OCI-LY7 (cell line): ENCODE measurements at regions not wholly inside any gene's neighbourhood (a gene's known extent, or its start where the extent isn't known, plus 50 kb on each side); places are given as distances from the start of the nearest gene placed in this dataset.

ENCODE experiments used
- BruUV-seq: library from RNA; stranded (reverse); fragments of 400-500 nt; replicated peaks from 2 replicates; lab custom pipeline; 2021; lab: Mats Ljungman, UMichigan
- CTCF ChIA-PET: fragments of 300-600 bp; sonication (Branson Sonifier 250); formaldehyde crosslinking; loops from one replicate; lab custom pipeline; 2022; ENCODE audit warnings: antibody characterized with exemption; ENCODE audit not compliant: unreplicated experiment; lab: Charles Lee
- POLR2A ChIA-PET: fragments of 300-600 bp; sonication (Branson Sonifier 250); formaldehyde crosslinking; loops from one replicate; lab custom pipeline; 2022; ENCODE audit warnings: antibody characterized with exemption; lab: Charles Lee
- DNase-seq: peaks from one replicate; pipeline ENCODE4 v3.0.0-alpha.2; 2015; ENCODE audit warnings: low spot score
- H2AFZ ChIP-seq: fragments of 200-600 bp; sonication (generic), shearing (Covaris generic); 2 replicates; pipeline ENCODE4 v1.6.1; 2014; ENCODE audit warnings: mild to moderate bottlenecking, antibody characterized with exemption, low read length, moderate library complexity
- H3K27ac ChIP-seq: fragments of 200-600 bp; sonication (generic); 2 replicates; pipeline ENCODE4 v1.5.1; 2014; ENCODE audit warnings: mixed run types, low read depth, mild to moderate bottlenecking, moderate library complexity, low read length, inconsistent platforms; ENCODE audit not compliant: poor library complexity, severe bottlenecking
- H3K36me3 ChIP-seq: fragments of 200-600 bp; sonication (generic); 2 replicates; pipeline ENCODE4 v1.6.1; 2014; ENCODE audit warnings: mild to moderate bottlenecking, antibody characterized with exemption, low read length, moderate library complexity, mixed read lengths; ENCODE audit not compliant: insufficient read depth
- H3K4me1 ChIP-seq: fragments of 200-600 bp; sonication (generic); 2 replicates; pipeline ENCODE4 v1.5.1; 2014; ENCODE audit warnings: mild to moderate bottlenecking, low read length; ENCODE audit not compliant: insufficient read depth, poor library complexity, severe bottlenecking
- H3K4me2 ChIP-seq: fragments of 200-600 bp; sonication (generic); 2 replicates; pipeline ENCODE4 v1.6.1; 2014; ENCODE audit warnings: mild to moderate bottlenecking, low read length
- H3K4me3 ChIP-seq: fragments of 200-600 bp; sonication (generic); 2 replicates; pipeline ENCODE4 v1.5.1; 2014; ENCODE audit warnings: mild to moderate bottlenecking, low read depth, low read length; ENCODE audit not compliant: poor library complexity, severe bottlenecking
- H3K79me2 ChIP-seq: fragments of 200-600 bp; sonication (generic); 2 replicates; pipeline ENCODE4 v1.6.1; 2016; ENCODE audit warnings: low read depth, mild to moderate bottlenecking, low read length, moderate library complexity, mixed read lengths; ENCODE audit not compliant: insufficient read depth
- H3K9me2 ChIP-seq: fragments of 200-600 bp; sonication (generic); 2 replicates; pipeline ENCODE4 v1.6.1; 2016; ENCODE audit warnings: mild to moderate bottlenecking, low read length, mixed read lengths; ENCODE audit not compliant: insufficient read depth
- H3K9me3 ChIP-seq: fragments of 200-600 bp; sonication (generic); 2 replicates; pipeline ENCODE4 v1.6.1; 2014; ENCODE audit warnings: mild to moderate bottlenecking, mixed run types, low read length, mixed read lengths
- H4K20me1 ChIP-seq: fragments of 200-600 bp; sonication (generic); 2 replicates; pipeline ENCODE4 v1.6.1; 2014; ENCODE audit warnings: mild to moderate bottlenecking, antibody characterized with exemption, low read length, moderate library complexity, mixed read lengths; ENCODE audit not compliant: insufficient read depth
- EZH2phosphoT487 ChIP-seq: fragments of 200-600 bp; sonication (generic); IDR thresholded peaks from 2 replicates; pipeline ENCODE4 v1.6.1; 2018; ENCODE audit warnings: low read depth, borderline replicate concordance, mild to moderate bottlenecking, mixed run types, antibody characterized with exemption, low read length, moderate library complexity, mixed read lengths
- intact Hi-C: fragments of 100-400 bp; cut with micrococcal nuclease; formaldehyde crosslinking; loops from one replicate; pipeline ENCODE4 v1.10.0; 2022; ENCODE audit not compliant: unreplicated experiment
- TF ChIP-seq, protein P1 (sequence below): fragments of 200-600 bp; sonication (generic); conservative IDR thresholded peaks from 2 replicates; pipeline ENCODE4 v1.5.1; 2014; ENCODE audit warnings: mild to moderate bottlenecking, antibody characterized with exemption, low read length, moderate library complexity, mixed read lengths

DNA sequence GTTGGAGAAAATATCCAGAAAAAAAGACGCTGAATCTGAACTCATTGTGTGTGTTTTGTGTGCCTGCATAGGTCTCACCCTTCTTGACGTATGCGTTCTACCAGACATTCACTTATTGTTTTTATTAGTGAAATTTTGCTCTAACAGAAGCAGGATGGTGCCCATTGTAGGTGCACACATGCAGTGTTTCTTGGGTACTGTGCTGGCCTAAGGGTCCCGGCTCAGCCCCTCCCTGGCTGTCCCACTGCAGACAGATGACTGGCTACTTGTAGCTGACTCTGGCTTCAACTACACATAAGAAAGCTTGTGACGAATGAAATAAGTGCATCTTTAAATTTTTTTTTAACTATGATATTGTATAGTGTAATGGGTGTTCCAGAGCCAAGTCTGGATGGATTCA lies 227.0 kb downstream of the CBLN1 start:
- intact Hi-C loops: loop anchor here (5.0 kb wide), 1 partner anchor 298 kb away; no protein-coding TSS in a partner anchor
- Histone ChIP-seq H3K9me2 (no peaks in the 10 kb centered on the region), H3K4me3 (no peak overlapping the region), H3K79me2 (no peaks in the 10 kb centered on the region), H2AFZ (no peak overlapping the region), H3K27ac (no peak overlapping the region), H3K4me1 (peaks cover 25% of the 10 kb centered on the region), H3K4me2 (no peak overlapping the region), H3K9me3 (no peaks in the 10 kb centered on the region), H3K36me3 (no peaks in the 10 kb centered on the region), H4K20me1 (no peaks in the 10 kb centered on the region)
- ChIA-PET POLR2A (interaction anchor here (0.6 kb wide), 1 partner anchor 823 kb away, joined by 5 read pairs; no protein-coding TSS in a partner anchor), CTCF (no interaction called here)
- no peak for DNase-seq
- no TSS peak for BruUV-seq
- TF ChIP-seq, protein P1, sequence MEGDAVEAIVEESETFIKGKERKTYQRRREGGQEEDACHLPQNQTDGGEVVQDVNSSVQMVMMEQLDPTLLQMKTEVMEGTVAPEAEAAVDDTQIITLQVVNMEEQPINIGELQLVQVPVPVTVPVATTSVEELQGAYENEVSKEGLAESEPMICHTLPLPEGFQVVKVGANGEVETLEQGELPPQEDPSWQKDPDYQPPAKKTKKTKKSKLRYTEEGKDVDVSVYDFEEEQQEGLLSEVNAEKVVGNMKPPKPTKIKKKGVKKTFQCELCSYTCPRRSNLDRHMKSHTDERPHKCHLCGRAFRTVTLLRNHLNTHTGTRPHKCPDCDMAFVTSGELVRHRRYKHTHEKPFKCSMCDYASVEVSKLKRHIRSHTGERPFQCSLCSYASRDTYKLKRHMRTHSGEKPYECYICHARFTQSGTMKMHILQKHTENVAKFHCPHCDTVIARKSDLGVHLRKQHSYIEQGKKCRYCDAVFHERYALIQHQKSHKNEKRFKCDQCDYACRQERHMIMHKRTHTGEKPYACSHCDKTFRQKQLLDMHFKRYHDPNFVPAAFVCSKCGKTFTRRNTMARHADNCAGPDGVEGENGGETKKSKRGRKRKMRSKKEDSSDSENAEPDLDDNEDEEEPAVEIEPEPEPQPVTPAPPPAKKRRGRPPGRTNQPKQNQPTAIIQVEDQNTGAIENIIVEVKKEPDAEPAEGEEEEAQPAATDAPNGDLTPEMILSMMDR: no peak
- TF ChIP-seq EZH2phosphoT487: no peak

DNA sequence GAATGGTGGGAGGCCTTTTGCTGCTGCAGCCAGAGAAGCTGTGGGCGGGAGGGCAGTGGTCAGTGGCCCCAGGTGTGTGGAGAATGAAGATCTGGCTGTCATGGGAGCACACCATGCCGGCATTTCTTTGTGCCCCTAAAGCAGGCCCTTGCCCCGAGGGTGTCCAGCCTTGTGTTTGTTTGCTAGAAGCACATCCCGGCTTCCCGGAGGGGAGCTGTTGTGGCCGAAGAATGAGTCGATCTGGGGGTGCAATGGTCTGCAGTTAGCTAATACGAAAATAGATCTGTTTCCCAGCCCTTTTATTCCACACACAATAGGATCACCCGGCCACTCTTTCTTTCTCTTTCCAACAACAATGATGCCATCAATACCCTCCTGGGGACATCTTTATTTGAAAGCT lies 228.8 kb downstream of the CBLN1 start:
- TF ChIP-seq, protein P1: no peak
- TF ChIP-seq EZH2phosphoT487: no peak
- intact Hi-C loops: no loop called here
- no peaks in the 10 kb centered on the region for H4K20me1 ChIP-seq
- H2AFZ ChIP-seq: no peak overlapping the region
- no peaks in the 10 kb centered on the region for H3K9me3 ChIP-seq
- H3K36me3 ChIP-seq: no peaks in the 10 kb centered on the region
- ChIA-PET POLR2A (no interaction called here), CTCF (no interaction called here)
- H3K4me3 ChIP-seq: no peak overlapping the region
- no peaks in the 10 kb centered on the region for H3K9me2 ChIP-seq
- peaks cover 24% of the 10 kb centered on the region for H3K4me1 ChIP-seq
- H3K4me2 ChIP-seq: no peak overlapping the region
- H3K27ac ChIP-seq: no peak overlapping the region
- no TSS peak for BruUV-seq
- H3K79me2 ChIP-seq: no peaks in the 10 kb centered on the region
- DNase-seq: no peak

DNA sequence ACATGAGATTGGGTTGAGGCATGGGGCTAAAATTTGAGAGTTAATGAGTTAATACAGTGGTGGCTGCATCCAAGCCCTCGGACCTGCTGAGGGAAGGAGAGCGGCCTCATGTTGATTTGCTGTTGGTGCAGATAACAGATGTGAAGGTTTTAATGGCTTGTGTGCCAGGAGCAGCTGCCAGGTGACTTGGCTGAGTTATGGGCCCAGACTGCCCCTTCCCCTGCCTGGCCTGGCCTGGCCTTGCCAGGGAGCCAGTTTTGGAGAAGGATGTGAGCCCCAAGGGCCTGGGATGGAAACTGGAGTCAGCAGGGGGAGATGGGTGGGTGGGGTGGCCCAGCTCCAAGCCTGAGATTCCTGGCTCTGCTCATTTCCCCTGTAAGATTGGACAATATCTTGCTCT lies 230.1 kb downstream of the CBLN1 start:
- Histone ChIP-seq H3K79me2 (no peaks in the 10 kb centered on the region), H4K20me1 (no peaks in the 10 kb centered on the region), H2AFZ (no peak overlapping the region), H3K4me2 (no peak overlapping the region), H3K4me3 (no peak overlapping the region), H3K27ac (no peak overlapping the region), H3K4me1 (peaks cover 11% of the 10 kb centered on the region), H3K36me3 (no peaks in the 10 kb centered on the region), H3K9me2 (no peaks in the 10 kb centered on the region), H3K9me3 (no peaks in the 10 kb centered on the region)
- ChIA-PET CTCF (interaction anchor here (1.0 kb wide), 1 partner anchor 9 kb away, joined by 3 read pairs; no protein-coding TSS in a partner anchor), POLR2A (no interaction called here)
- TF ChIP-seq, protein P1: no peak
- TF ChIP-seq EZH2phosphoT487: no peak
- no TSS peak for BruUV-seq
- DNase-seq: no peak
- intact Hi-C loops: no loop called here
